HL-60 (cell line): ENCODE measurements at regions not wholly inside any gene's neighbourhood (a gene's known extent, or its start where the extent isn't known, plus 50 kb on each side); places are given as distances from the start of the nearest gene placed in this dataset.

Source experiments
- CTCF ChIP-seq: IDR thresholded peaks from one replicate; pipeline ENCODE4 v1.5.1; 2011; ENCODE audit warnings: low read length, control low read depth, inconsistent platforms; ENCODE audit not compliant: insufficient read depth
- GABPA ChIP-seq: IDR thresholded peaks from 2 replicates; pipeline ENCODE4 v1.6.1; 2012; ENCODE audit warnings: low read depth
- POLR2AphosphoS5 ChIP-seq: IDR thresholded peaks from 2 replicates; pipeline ENCODE4 v1.6.1; 2012; ENCODE audit warnings: low read depth
- REST ChIP-seq: IDR thresholded peaks from 2 replicates; pipeline ENCODE4 v1.6.1; 2012; ENCODE audit warnings: low read depth; ENCODE audit not compliant: insufficient replicate concordance
- SPI1 ChIP-seq: IDR thresholded peaks from 2 replicates; pipeline ENCODE4 v1.6.1; 2012; ENCODE audit warnings: low read depth, mild to moderate bottlenecking, borderline replicate concordance

GRCh38 chr13:36509369-36509768 lies 77.1 kb downstream of the CCNA1 start:
- no peak for TF ChIP-seq CTCF
- TF ChIP-seq POLR2AphosphoS5 = no peak
- no peak for TF ChIP-seq REST
- no peak for TF ChIP-seq SPI1
- no peak for TF ChIP-seq GABPA
